OCI-LY3 (cell line): ENCODE measurements at regions not wholly inside any gene's neighbourhood (a gene's known extent, or its start where the extent isn't known, plus 50 kb on each side); places are given as distances from the start of the nearest gene placed in this dataset.

Source experiments
- H2AFZ ChIP-seq: fragments of 200-600, 300-600 bp; shearing (Covaris generic); 2 replicates; pipeline ENCODE4 v1.6.0; 2014; ENCODE audit warnings: antibody characterized with exemption, low read depth, low read length
- H3K27ac ChIP-seq: fragments of 200-600, 300-600 bp; sonication (generic); 2 replicates; pipeline ENCODE4 v1.5.1; 2014; ENCODE audit warnings: mild to moderate bottlenecking, low read length, moderate library complexity, mixed read lengths
- H3K27me3 ChIP-seq: fragments of 200-600, 300-600 bp; sonication (generic); 2 replicates; pipeline ENCODE4 v1.6.1; 2014; ENCODE audit warnings: low read depth, low read length, mixed read lengths
- H3K36me3 ChIP-seq: fragments of 200-600, 300-600 bp; sonication (generic); replicated peaks from 2 replicates; pipeline ENCODE3; 2014; ENCODE audit warnings: low read depth, low read length, mixed read lengths
- H3K4me1 ChIP-seq: fragments of 300-600, 200-600 bp; sonication (generic); 2 replicates; pipeline ENCODE4 v1.6.1; 2014; ENCODE audit warnings: low read length, mixed read lengths
- H3K4me2 ChIP-seq: fragments of 200-600, 300-600 bp; sonication (generic); 2 replicates; pipeline ENCODE4 v1.6.1; 2014; ENCODE audit warnings: low read length, mixed read lengths
- H3K4me3 ChIP-seq: fragments of 300-600, 200-600 bp; sonication (generic); 2 replicates; pipeline ENCODE4 v1.5.1; 2014; ENCODE audit warnings: antibody characterized with exemption, mild to moderate bottlenecking, low read length, moderate library complexity
- H3K79me2 ChIP-seq: fragments of 300-600, 200-600 bp; shearing (Covaris generic); 2 replicates; pipeline ENCODE4 v1.6.1; 2014; ENCODE audit warnings: mild to moderate bottlenecking, low read length, mixed read lengths
- H3K9ac ChIP-seq: fragments of 300-600, 200-600 bp; shearing (Covaris generic); 2 replicates; pipeline ENCODE4 v1.6.0; 2014; ENCODE audit warnings: mild to moderate bottlenecking, low read length, moderate library complexity
- H3K9me3 ChIP-seq: fragments of 200-600, 300-600 bp; shearing (Covaris generic); 2 replicates; pipeline ENCODE4 v1.6.1; 2014; ENCODE audit warnings: low read length, mixed read lengths; ENCODE audit not compliant: insufficient read depth
- H4K20me1 ChIP-seq: fragments of 200-600, 300-600 bp; sonication (generic); 2 replicates; pipeline ENCODE4 v1.6.1; 2016; ENCODE audit warnings: low read length, mixed read lengths; ENCODE audit not compliant: insufficient read depth
- CTCF ChIP-seq: fragments of 200-600, 300-600 bp; sonication (generic); IDR thresholded peaks from 2 replicates; pipeline ENCODE4 v1.5.1; 2014; ENCODE audit warnings: antibody characterized with exemption, low read length, low read depth
- EZH2phosphoT487 ChIP-seq: fragments of 200-600 bp; shearing (Covaris generic); IDR thresholded peaks from 2 replicates; pipeline ENCODE4 v1.6.1; 2018; ENCODE audit warnings: antibody characterized with exemption, mixed run types, low read depth

GRCh38 chr1:81233591-81233990 lies 567.1 kb upstream of the ADGRL2 start:
- H3K4me2 ChIP-seq: no peak overlapping the region
- H3K27me3 ChIP-seq: no peaks in the 10 kb centered on the region
- no peak overlapping the region for H2AFZ ChIP-seq
- H3K4me3 ChIP-seq: no peak overlapping the region
- no peaks in the 10 kb centered on the region for H4K20me1 ChIP-seq
- peaks cover 11% of the 10 kb centered on the region for H3K4me1 ChIP-seq
- no peak for TF ChIP-seq CTCF
- no peak for TF ChIP-seq EZH2phosphoT487
- no peaks in the 10 kb centered on the region for H3K36me3 ChIP-seq
- no peaks in the 10 kb centered on the region for H3K9me3 ChIP-seq
- H3K27ac ChIP-seq: no peak overlapping the region
- no peak overlapping the region for H3K9ac ChIP-seq
- no peaks in the 10 kb centered on the region for H3K79me2 ChIP-seq

- Histone ChIP-seq H2AFZ (no peak overlapping the region), H3K27me3 (no peaks in the 10 kb centered on the region), H3K4me1 (peaks cover 4% of the 10 kb centered on the region), H3K4me3 (no peak overlapping the region), H4K20me1 (no peaks in the 10 kb centered on the region), H3K79me2 (no peaks in the 10 kb centered on the region), H3K9ac (no peak overlapping the region), H3K36me3 (no peaks in the 10 kb centered on the region), H3K4me2 (no peak overlapping the region), H3K9me3 (no peaks in the 10 kb centered on the region), H3K27ac (no peak overlapping the region)
- TF ChIP-seq CTCF: no peak
- TF ChIP-seq EZH2phosphoT487: no peak
Observed at GRCh38 chr1:81232420-81232819, 568.3 kb upstream of the ADGRL2 start.

GRCh38 chr1:81231729-81232038 lies 569.0 kb upstream of the ADGRL2 start:
- Histone ChIP-seq H3K4me1 (peaks cover 4% of the 10 kb centered on the region), H3K9ac (no peak overlapping the region), H3K4me2 (no peak overlapping the region), H4K20me1 (no peaks in the 10 kb centered on the region), H3K36me3 (no peaks in the 10 kb centered on the region), H3K27me3 (no peaks in the 10 kb centered on the region), H2AFZ (no peak overlapping the region), H3K27ac (no peak overlapping the region), H3K4me3 (no peak overlapping the region), H3K9me3 (no peaks in the 10 kb centered on the region), H3K79me2 (no peaks in the 10 kb centered on the region)
- TF ChIP-seq EZH2phosphoT487 (no peak), CTCF (no peak)

GRCh38 chr1:81230983-81231728 lies 569.6 kb upstream of the ADGRL2 start:
- no peak overlapping the region for H3K4me2 ChIP-seq
- no peaks in the 10 kb centered on the region for H3K36me3 ChIP-seq
- H3K27ac ChIP-seq: no peak overlapping the region
- peaks cover 10% of the 10 kb centered on the region for H3K4me1 ChIP-seq
- H2AFZ ChIP-seq: no peak overlapping the region
- H3K9ac ChIP-seq: no peak overlapping the region
- no peaks in the 10 kb centered on the region for H3K79me2 ChIP-seq
- H3K9me3 ChIP-seq: no peaks in the 10 kb centered on the region
- no peaks in the 10 kb centered on the region for H4K20me1 ChIP-seq
- no peak for TF ChIP-seq EZH2phosphoT487
- TF ChIP-seq CTCF: no peak
- H3K27me3 ChIP-seq: no peaks in the 10 kb centered on the region
- no peak overlapping the region for H3K4me3 ChIP-seq
